ENCODE measurements at regions not wholly inside any gene's neighbourhood (a gene's known extent, or its start where the extent isn't known, plus 50 kb on each side); places are given as distances from the start of the nearest gene placed in this dataset.

- Histone ChIP-seq H4K20me1 (ENCODE audit: control insufficient read depth, insufficient read depth) (no peaks in the 10 kb centered on the region), H2AFZ (ENCODE audit: control insufficient read depth, low read depth, low read length) (no peak overlapping the region), H3K79me2 (ENCODE audit: control insufficient read depth, insufficient read depth, low read length) (no peaks in the 10 kb centered on the region), H3K36me3 (ENCODE audit: control insufficient read depth in 2 of 2, insufficient read depth in 2 of 2, low read length in 1 of 2) (no peaks in the 10 kb centered on the region), H3K27ac (ENCODE audit: control insufficient read depth, insufficient read depth) (no peak overlapping the region), H3K4me1 (ENCODE audit: control insufficient read depth, insufficient read depth, low read length) (no peaks in the 10 kb centered on the region), H3K27me3 (replicated peaks in 1 of 2; ENCODE audit: control insufficient read depth in 2 of 2, insufficient read depth in 2 of 2, low read length in 1 of 2) (no peaks in the 10 kb centered on the region), H3K9me3 (replicated peaks; ENCODE audit: control insufficient read depth, insufficient read depth, low read length) (no peaks in the 10 kb centered on the region), H3K4me2 (ENCODE audit: control insufficient read depth, insufficient read depth) (no peak overlapping the region), H3K9ac (ENCODE audit: control insufficient read depth, insufficient read depth, low read length) (no peak overlapping the region), H3K4me3 (no peak overlapping the region)
- 3% methylated on average over 2 of the region's 2 CpGs for WGBS (ENCODE audit: insufficient coverage, insufficient replicate concordance, low lambda C conversion rate, missing lambda C conversion rate)
- ATAC-seq (no peak), FAIRE-seq (no peak), DNase-seq (ENCODE audit: low read depth, low spot score) (no peak)
- CTCF ChIA-PET, result no interaction called here
- SMC1A ChIA-PET (ENCODE audit: uncharacterized antibody, unreplicated experiment), result no interaction called here
- POLR2A ChIA-PET, result no interaction called here
- no TSS peak for BruUV-seq (replicated peaks)
- RAD21 ChIA-PET (ENCODE audit: unreplicated experiment), result no interaction called here
- in situ Hi-C loops (cut with MboI), result no loop called here
- TF ChIP-seq RELA (IDR thresholded peaks at IDR 0.05; ENCODE audit: borderline replicate concordance, partially characterized antibody), result no peak
- no peak for TF ChIP-seq EP300 (IDR thresholded peaks at IDR 0.05; ENCODE audit: borderline replicate concordance in 1 of 2, control insufficient read depth in 1 of 2, low read depth in 2 of 2, low read length in 2 of 2)
- TF ChIP-seq ASH2L (IDR thresholded peaks at IDR 0.05; ENCODE audit: borderline replicate concordance, low read depth), result no peak
- no peak for TF ChIP-seq SKIL (IDR thresholded peaks at IDR 0.05; ENCODE audit: low read depth, poor library complexity, severe bottlenecking)
- no peak for TF ChIP-seq IKZF2 (IDR thresholded peaks at IDR 0.05)
- TF ChIP-seq MXI1 (IDR thresholded peaks at IDR 0.05; ENCODE audit: low read depth, low read length), result no peak
- no peak for TF ChIP-seq ZNF622 (IDR thresholded peaks at IDR 0.05)
- no peak for TF ChIP-seq MYC (IDR thresholded peaks at IDR 0.05; ENCODE audit: insufficient read depth, insufficient read length, insufficient replicate concordance, low read length, severe bottlenecking)
- intact Hi-C loops (cut with micrococcal nuclease; ENCODE audit: unreplicated experiment), result no loop called here
These were observed 297.0 kb downstream of the MAN2A1 start for GRCh38 chr5:109986726-109987125.

Measured in GM12878 (cell line).